Mesothelial cell of epicardium (in vitro differentiated cells): ENCODE measurements at regions not wholly inside any gene's neighbourhood (a gene's known extent, or its start where the extent isn't known, plus 50 kb on each side); places are given as distances from the start of the nearest gene placed in this dataset.
"Not testable (repeated sequence)": the region's sequence is repeated elsewhere in the genome, so short reads cannot be mapped to it uniquely, and the experiment has no call there.

Source experiments
- DNase-seq, 2 experiments: peaks; one replicate each; pipeline ENCODE4 v3.0.0; 2021; ENCODE audit warnings: low spot score in 2 of 2; ENCODE audit not compliant: unreplicated experiment in 2 of 2
- H3K27ac Mint-ChIP-seq: 2 replicates; pipeline ENCODE4 v1.8.0; 2021; ENCODE audit warnings: mixed read lengths
- H3K27me3 Mint-ChIP-seq: 2 replicates; pipeline ENCODE4 v1.8.0; 2021; ENCODE audit warnings: low read depth, mixed read lengths
- H3K36me3 Mint-ChIP-seq: 2 replicates; pipeline ENCODE4 v1.8.0; 2021; ENCODE audit warnings: mixed read lengths
- H3K4me1 Mint-ChIP-seq: 2 replicates; pipeline ENCODE4 v1.8.0; 2021; ENCODE audit warnings: mixed read lengths
- H3K4me3 Mint-ChIP-seq: 2 replicates; pipeline ENCODE4 v1.8.0; 2021; ENCODE audit warnings: mild to moderate bottlenecking, moderate library complexity, mixed read lengths
- H3K9me3 Mint-ChIP-seq: 2 replicates; pipeline ENCODE4 v1.8.0; 2021; ENCODE audit warnings: mixed read lengths
- TF ChIP-seq, protein P1 (sequence below): fragments of 200-600 bp; sonication (generic); IDR thresholded peaks from one replicate; pipeline ENCODE4 v1.5.0; 2021; ENCODE audit warnings: antibody characterized with exemption; ENCODE audit not compliant: unreplicated experiment

DNA sequence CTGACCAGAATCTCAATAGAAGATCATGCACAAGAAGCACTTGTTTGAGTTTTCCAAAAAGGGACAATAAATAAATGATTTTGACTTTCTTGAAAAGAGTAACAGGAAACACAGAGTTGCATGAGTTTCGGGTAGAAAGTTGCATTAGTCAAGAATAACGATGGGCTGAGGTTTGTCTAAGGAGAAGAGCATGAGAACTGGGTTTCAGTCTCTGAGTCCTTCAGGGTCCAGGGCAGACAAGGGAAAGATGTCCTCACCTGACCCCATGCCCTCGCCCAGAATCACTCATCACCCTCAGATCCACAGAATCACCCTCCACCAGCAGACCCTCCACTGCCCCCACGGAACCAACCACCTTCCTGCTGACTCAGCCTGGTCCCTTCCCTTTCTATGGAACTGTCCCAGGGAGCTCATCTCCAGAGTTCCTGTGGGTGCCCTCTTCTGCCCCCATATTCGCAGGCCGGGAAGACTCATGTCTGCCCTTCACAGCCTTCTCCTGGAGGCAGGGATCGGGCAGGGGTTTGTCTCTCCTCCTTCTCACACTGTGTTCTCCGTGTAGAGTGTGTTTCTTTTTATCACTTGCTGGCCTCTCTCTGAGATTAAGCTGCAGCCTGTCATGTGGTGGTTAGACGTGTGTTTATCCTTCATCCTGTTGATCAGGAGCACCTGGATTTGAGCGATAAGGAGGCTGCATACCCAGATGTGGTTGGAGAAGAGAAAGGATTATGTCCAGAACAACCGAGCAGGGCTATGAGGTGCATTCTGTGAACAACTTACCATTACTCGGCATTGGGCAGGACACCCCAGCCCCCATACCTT, 442.6 kb downstream of the MAT2B start:
- no peak overlapping the region for H3K27ac Mint-ChIP-seq
- no peak for DNase-seq
- H3K9me3 Mint-ChIP-seq = peaks cover 5% of the 10 kb centered on the region
- no peak overlapping the region for H3K4me3 Mint-ChIP-seq
- no peaks in the 10 kb centered on the region for H3K4me1 Mint-ChIP-seq
- no peaks in the 10 kb centered on the region for H3K27me3 Mint-ChIP-seq
- no peaks in the 10 kb centered on the region for H3K36me3 Mint-ChIP-seq
- TF ChIP-seq, protein P1, sequence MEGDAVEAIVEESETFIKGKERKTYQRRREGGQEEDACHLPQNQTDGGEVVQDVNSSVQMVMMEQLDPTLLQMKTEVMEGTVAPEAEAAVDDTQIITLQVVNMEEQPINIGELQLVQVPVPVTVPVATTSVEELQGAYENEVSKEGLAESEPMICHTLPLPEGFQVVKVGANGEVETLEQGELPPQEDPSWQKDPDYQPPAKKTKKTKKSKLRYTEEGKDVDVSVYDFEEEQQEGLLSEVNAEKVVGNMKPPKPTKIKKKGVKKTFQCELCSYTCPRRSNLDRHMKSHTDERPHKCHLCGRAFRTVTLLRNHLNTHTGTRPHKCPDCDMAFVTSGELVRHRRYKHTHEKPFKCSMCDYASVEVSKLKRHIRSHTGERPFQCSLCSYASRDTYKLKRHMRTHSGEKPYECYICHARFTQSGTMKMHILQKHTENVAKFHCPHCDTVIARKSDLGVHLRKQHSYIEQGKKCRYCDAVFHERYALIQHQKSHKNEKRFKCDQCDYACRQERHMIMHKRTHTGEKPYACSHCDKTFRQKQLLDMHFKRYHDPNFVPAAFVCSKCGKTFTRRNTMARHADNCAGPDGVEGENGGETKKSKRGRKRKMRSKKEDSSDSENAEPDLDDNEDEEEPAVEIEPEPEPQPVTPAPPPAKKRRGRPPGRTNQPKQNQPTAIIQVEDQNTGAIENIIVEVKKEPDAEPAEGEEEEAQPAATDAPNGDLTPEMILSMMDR = no peak

DNA sequence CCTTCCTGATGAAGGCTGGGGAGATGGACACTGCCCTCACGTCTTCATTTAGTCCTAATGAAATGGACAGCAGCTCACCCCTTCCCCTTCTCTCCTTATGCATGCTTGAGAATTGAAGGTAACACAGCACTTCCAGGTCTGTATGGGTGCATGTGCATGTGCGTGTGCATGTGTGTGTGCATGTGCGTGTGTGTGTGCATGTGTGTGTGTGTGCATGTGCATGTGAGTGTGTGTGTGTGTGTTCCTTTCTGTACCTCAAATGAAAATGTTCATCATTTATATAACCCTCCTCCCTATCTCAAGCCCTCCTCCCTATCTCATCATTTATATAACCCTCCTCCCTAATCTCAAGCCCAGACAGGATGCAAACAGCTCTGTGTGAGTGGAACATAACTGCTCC, 444.8 kb downstream of the MAT2B start:
- H3K36me3 Mint-ChIP-seq = no peaks in the 10 kb centered on the region
- TF ChIP-seq, protein P1 = no peak
- peaks cover 5% of the 10 kb centered on the region for H3K9me3 Mint-ChIP-seq
- H3K27me3 Mint-ChIP-seq = no peaks in the 10 kb centered on the region
- no peak overlapping the region for H3K4me3 Mint-ChIP-seq
- no peak for DNase-seq
- no peak overlapping the region for H3K27ac Mint-ChIP-seq
- H3K4me1 Mint-ChIP-seq = no peaks in the 10 kb centered on the region

DNA sequence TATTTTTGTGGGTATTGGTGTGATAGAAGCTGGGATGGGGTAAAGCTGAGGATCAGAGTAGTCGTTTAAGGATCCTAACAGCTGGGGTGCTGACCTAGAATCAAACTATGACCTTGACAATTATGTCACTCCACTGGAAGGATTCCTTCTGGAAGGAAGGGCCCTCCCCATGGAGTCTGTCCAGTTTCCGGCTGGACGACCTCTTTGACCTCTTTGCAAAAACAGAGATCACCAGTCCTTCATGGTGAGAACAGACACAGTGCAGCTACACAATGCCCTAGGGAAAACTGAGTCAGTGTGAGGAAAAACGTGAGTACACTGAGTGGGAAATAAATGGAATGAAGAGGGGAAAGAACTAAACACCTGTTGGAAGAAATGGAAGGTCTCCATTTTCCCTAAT, 445.6 kb downstream of the MAT2B start:
- Mint-ChIP-seq H3K4me1 (no peaks in the 10 kb centered on the region), H3K4me3 (no peak overlapping the region), H3K9me3 (peaks cover 5% of the 10 kb centered on the region), H3K36me3 (no peaks in the 10 kb centered on the region), H3K27ac (no peak overlapping the region), H3K27me3 (no peaks in the 10 kb centered on the region)
- TF ChIP-seq, protein P1 = no peak
- DNase-seq = no peak

DNA sequence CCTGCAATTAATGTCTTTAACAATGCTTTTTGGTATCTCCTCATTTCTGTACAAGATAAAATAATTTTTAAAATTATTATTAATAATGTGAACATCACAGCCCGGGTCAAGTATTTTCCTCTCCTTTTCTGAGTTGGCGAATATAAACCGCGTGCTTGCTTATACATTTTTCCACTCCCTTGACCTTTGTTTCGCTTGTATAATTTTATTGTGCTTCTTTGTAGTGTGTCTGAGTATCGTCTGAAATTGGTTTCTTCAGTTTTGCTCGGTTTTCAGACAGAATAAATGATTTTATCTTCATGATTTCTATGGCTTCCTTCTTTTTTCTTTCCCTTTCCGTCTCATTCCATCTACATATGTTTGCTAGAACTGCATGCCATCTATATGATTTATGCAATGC, 448.5 kb downstream of the MAT2B start:
- H3K36me3 Mint-ChIP-seq = no peaks in the 10 kb centered on the region
- peaks cover 6% of the 10 kb centered on the region for H3K9me3 Mint-ChIP-seq
- DNase-seq = no peak
- no peak overlapping the region for H3K27ac Mint-ChIP-seq
- H3K27me3 Mint-ChIP-seq = no peaks in the 10 kb centered on the region
- no peaks in the 10 kb centered on the region for H3K4me1 Mint-ChIP-seq
- TF ChIP-seq, protein P1 = no peak
- H3K4me3 Mint-ChIP-seq = no peak overlapping the region

DNA sequence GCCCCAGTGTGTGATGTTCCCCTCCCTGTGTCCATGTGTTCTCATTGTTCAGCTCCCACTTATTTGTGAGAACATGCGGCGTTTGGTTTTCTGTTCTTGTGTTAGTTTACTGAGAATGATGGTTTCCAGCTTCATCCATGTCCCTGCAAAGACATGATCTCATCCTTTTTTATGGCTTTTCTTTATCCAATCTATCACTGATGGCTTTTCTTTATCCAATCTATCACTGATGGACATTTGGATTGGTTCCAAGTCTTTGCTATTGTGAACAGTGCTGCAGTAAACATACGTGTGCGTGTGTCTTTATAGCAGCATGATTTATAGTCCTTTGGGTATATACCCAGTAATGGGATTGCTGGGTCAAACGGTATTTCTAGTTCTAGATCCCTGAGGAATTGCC, 455.8 kb downstream of the MAT2B start:
- H3K9me3 Mint-ChIP-seq = peaks cover 10% of the 10 kb centered on the region
- H3K36me3 Mint-ChIP-seq, H3K27me3 Mint-ChIP-seq, H3K4me3 Mint-ChIP-seq, DNase-seq, H3K4me1 Mint-ChIP-seq, H3K27ac Mint-ChIP-seq: not testable (repeated sequence)

DNA sequence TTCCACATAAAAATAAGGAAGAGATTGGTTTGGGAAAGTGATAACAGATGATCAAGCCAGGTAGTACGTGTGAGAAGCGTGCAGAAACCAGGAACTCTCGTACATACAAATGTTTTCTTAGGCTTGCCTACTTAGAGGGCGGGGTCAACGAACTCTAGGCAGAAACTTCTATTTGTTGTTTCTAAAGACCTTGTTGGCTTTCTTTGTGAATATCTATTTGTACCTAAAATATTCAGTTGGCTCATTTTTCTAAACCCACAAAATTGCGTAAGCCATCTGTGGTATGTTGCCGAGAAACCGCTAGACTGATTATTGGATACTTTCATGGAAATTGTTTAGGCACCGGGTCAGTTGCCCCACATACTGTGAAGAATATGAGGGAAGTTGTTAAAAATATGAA, 458.5 kb downstream of the MAT2B start:
- H3K4me1 Mint-ChIP-seq = peaks cover 19% of the 10 kb centered on the region
- no peaks in the 10 kb centered on the region for H3K36me3 Mint-ChIP-seq
- H3K4me3 Mint-ChIP-seq = no peak overlapping the region
- H3K27me3 Mint-ChIP-seq = no peaks in the 10 kb centered on the region
- DNase-seq = no peak
- TF ChIP-seq, protein P1 = no peak
- H3K27ac Mint-ChIP-seq = no peak overlapping the region
- peaks cover 4% of the 10 kb centered on the region for H3K9me3 Mint-ChIP-seq
